OCI-LY1 (cell line): ENCODE measurements at regions not wholly inside any gene's neighbourhood (a gene's known extent, or its start where the extent isn't known, plus 50 kb on each side); places are given as distances from the start of the nearest gene placed in this dataset.
"Not testable (repeated sequence)": the region's sequence is repeated elsewhere in the genome, so short reads cannot be mapped to it uniquely, and the experiment has no call there.

Experiments
- H2AFZ ChIP-seq: fragments of 200-600 bp; sonication (generic), shearing (Covaris generic); 2 replicates; pipeline ENCODE4 v1.6.0; 2014; ENCODE audit warnings: antibody characterized with exemption, mild to moderate bottlenecking, low read length
- H3F3A ChIP-seq: fragments of 200-600 bp; sonication (generic), shearing (Covaris generic); 2 replicates; pipeline ENCODE4 v1.6.0; 2014; ENCODE audit warnings: mild to moderate bottlenecking, antibody characterized with exemption, low read length, moderate library complexity; ENCODE audit not compliant: insufficient read depth
- H3K27ac ChIP-seq: fragments of 200-600 bp; sonication (generic); 2 replicates; pipeline ENCODE4 v1.5.1; 2014; ENCODE audit warnings: low read length, mixed run types, mild to moderate bottlenecking, low read depth; ENCODE audit not compliant: poor library complexity, severe bottlenecking
- H3K27me3 ChIP-seq: fragments of 200-600 bp; sonication (generic); 2 replicates; pipeline ENCODE4 v1.6.0; 2014; ENCODE audit warnings: antibody characterized with exemption, mild to moderate bottlenecking, low read length, moderate library complexity; ENCODE audit not compliant: insufficient read depth
- H3K36me3 ChIP-seq: fragments of 200-600 bp; sonication (generic); 2 replicates; pipeline ENCODE4 v1.6.1; 2014; ENCODE audit warnings: mild to moderate bottlenecking, antibody characterized with exemption, low read length, moderate library complexity, mixed read lengths; ENCODE audit not compliant: insufficient read depth
- H3K4me1 ChIP-seq: fragments of 200-600 bp; sonication (generic); 2 replicates; pipeline ENCODE4 v1.5.1; 2014; ENCODE audit warnings: mild to moderate bottlenecking, low read length, moderate library complexity; ENCODE audit not compliant: insufficient read depth, severe bottlenecking
- H3K4me2 ChIP-seq: fragments of 200-600 bp; sonication (generic), shearing (Covaris generic); 2 replicates; pipeline ENCODE4 v1.6.1; 2014; ENCODE audit warnings: low read length
- H3K4me3 ChIP-seq: fragments of 200-600 bp; sonication (generic); 2 replicates; pipeline ENCODE4 v1.5.1; 2014; ENCODE audit warnings: low read length, low read depth, mild to moderate bottlenecking, mixed read lengths; ENCODE audit not compliant: poor library complexity, severe bottlenecking
- H3K79me2 ChIP-seq: fragments of 200-600 bp; shearing (Covaris generic); 2 replicates; pipeline ENCODE4 v1.6.1; 2016; ENCODE audit warnings: mixed run types, low read length, mixed read lengths; ENCODE audit not compliant: insufficient read depth
- H3K9ac ChIP-seq: fragments of 200-600 bp; sonication (generic), shearing (Covaris generic); 2 replicates; pipeline ENCODE4 v1.6.1; 2014; ENCODE audit warnings: mild to moderate bottlenecking, low read length, mixed read lengths
- H3K9me2 ChIP-seq: fragments of 200-600 bp; sonication (generic), shearing (Covaris generic); 2 replicates; pipeline ENCODE4 v1.6.1; 2014; ENCODE audit warnings: low read depth, mild to moderate bottlenecking, low read length, mixed read lengths
- H3K9me3 ChIP-seq: fragments of 200-600 bp; shearing (Covaris generic); 2 replicates; pipeline ENCODE4 v1.6.1; 2014; ENCODE audit warnings: low read length, mixed read lengths
- H4K20me1 ChIP-seq: fragments of 200-600 bp; sonication (generic), shearing (Covaris generic); 2 replicates; pipeline ENCODE4 v1.6.0; 2016; ENCODE audit warnings: mild to moderate bottlenecking, low read length; ENCODE audit not compliant: insufficient read depth
- CTCF ChIP-seq: fragments of 200-600 bp; sonication (generic), shearing (Covaris generic); IDR thresholded peaks from 2 replicates; pipeline ENCODE4 v1.5.1; 2017; ENCODE audit warnings: mild to moderate bottlenecking, antibody characterized with exemption, low read length, moderate library complexity, mixed read lengths
- EZH2 ChIP-seq: fragments of 200-600 bp; sonication (generic), shearing (Covaris generic); IDR thresholded peaks from 2 replicates; pipeline ENCODE4 v1.8.0; 2017; ENCODE audit warnings: borderline replicate concordance, mixed run types, mild to moderate bottlenecking, antibody characterized with exemption, low read length, moderate library complexity, mixed read lengths

DNA sequence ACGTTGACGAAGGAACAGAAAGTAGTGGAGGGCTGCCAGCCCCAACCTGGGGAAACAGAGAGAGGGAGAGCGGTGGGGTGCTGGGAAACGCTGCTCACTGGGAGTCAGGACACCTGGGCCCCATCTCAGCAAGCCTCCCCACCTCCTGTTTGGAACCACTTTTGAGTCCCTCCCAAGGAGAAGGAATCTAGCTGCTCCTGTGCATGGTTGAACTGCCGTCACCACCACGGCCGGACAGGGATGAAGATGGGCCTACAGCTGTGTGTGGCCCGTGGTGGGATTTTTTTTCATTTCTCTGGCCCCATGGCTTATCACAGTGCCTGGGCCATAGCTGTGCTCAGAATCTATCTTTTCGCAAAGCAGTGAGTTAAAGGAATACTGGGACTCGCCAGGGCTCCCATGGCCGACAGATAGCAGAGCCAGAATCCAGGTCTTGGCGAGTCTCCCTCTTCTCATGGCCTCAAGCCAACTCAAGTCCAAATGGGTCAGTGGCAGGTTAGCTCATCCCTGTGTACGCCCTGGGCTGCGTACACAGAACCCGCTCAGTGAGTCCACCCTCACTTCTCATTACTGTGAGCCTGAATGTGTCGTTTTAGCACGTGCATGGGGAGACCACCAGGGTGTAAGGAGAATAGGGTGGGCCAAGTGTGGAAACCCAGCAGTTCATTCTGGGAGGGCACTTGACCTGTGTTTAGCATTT is 271.2 kb downstream of the FAM43A start:
- peaks cover 16% of the 10 kb centered on the region for H3K27me3 ChIP-seq
- H3K4me1 ChIP-seq, result no peaks in the 10 kb centered on the region
- no peak overlapping the region for H3K4me2 ChIP-seq

GRCh38 chr3:194957743-194958240 is 272.1 kb downstream of the FAM43A start:
- no peaks in the 10 kb centered on the region for H3K36me3 ChIP-seq
- H3K9ac ChIP-seq, result no peak overlapping the region
- no peaks in the 10 kb centered on the region for H3F3A ChIP-seq
- no peaks in the 10 kb centered on the region for H3K4me1 ChIP-seq
- TF ChIP-seq CTCF (no peak), EZH2 (no peak)
- H3K9me3 ChIP-seq, result no peaks in the 10 kb centered on the region
- peaks cover 16% of the 10 kb centered on the region for H3K27me3 ChIP-seq
- no peaks in the 10 kb centered on the region for H3K79me2 ChIP-seq
- no peak overlapping the region for H3K27ac ChIP-seq
- no peak overlapping the region for H2AFZ ChIP-seq
- no peaks in the 10 kb centered on the region for H4K20me1 ChIP-seq
- H3K4me3 ChIP-seq, result no peak overlapping the region
- no peaks in the 10 kb centered on the region for H3K9me2 ChIP-seq
- H3K4me2 ChIP-seq, result no peak overlapping the region

More for the DNA sequence above, 271.2 kb downstream of the FAM43A start:
- H3K9me2 ChIP-seq, result no peaks in the 10 kb centered on the region
- H3K9me3 ChIP-seq, result no peaks in the 10 kb centered on the region
- no peak overlapping the region for H3K9ac ChIP-seq
- H3K4me3 ChIP-seq, result no peak overlapping the region
- no peaks in the 10 kb centered on the region for H4K20me1 ChIP-seq
- no peak for TF ChIP-seq EZH2
- no peak for TF ChIP-seq CTCF
- no peaks in the 10 kb centered on the region for H3F3A ChIP-seq
- H2AFZ ChIP-seq, result no peak overlapping the region
- H3K79me2 ChIP-seq, result no peaks in the 10 kb centered on the region
- H3K27ac ChIP-seq, result no peak overlapping the region
- H3K36me3 ChIP-seq, result no peaks in the 10 kb centered on the region

DNA sequence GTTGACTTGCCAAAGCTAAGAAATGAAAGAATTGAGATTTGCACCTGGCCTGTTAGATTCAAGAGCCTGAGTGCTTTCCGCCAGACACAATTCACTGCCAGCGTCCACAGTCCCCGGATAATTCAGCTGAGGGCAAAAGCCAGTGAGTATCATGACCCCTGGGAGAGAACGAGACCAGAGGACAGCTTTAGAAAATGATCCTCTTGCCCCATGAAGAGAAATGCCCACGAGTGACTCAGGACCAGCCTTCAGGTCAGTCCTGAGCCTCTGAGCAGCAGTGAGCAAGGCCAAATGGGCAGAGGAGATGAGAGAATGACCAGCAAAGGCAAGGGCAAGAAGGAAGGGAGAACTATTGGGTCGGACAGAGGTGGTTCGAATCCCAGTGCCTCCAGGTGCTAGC is 273.5 kb downstream of the FAM43A start:
- H3K4me1 ChIP-seq, result no peaks in the 10 kb centered on the region
- no peak overlapping the region for H3K4me3 ChIP-seq
- H3F3A ChIP-seq, result no peaks in the 10 kb centered on the region
- H3K9ac ChIP-seq, result no peak overlapping the region
- no peaks in the 10 kb centered on the region for H3K9me3 ChIP-seq
- H3K27ac ChIP-seq, result no peak overlapping the region
- no peaks in the 10 kb centered on the region for H3K9me2 ChIP-seq
- no peak for TF ChIP-seq CTCF
- TF ChIP-seq EZH2, result no peak
- no peaks in the 10 kb centered on the region for H4K20me1 ChIP-seq
- no peaks in the 10 kb centered on the region for H3K36me3 ChIP-seq
- H2AFZ ChIP-seq, result no peak overlapping the region
- no peak overlapping the region for H3K4me2 ChIP-seq
- H3K27me3 ChIP-seq, result peaks cover 12% of the 10 kb centered on the region; the same call in 1 of the 2 replicates
- H3K79me2 ChIP-seq, result no peaks in the 10 kb centered on the region

DNA sequence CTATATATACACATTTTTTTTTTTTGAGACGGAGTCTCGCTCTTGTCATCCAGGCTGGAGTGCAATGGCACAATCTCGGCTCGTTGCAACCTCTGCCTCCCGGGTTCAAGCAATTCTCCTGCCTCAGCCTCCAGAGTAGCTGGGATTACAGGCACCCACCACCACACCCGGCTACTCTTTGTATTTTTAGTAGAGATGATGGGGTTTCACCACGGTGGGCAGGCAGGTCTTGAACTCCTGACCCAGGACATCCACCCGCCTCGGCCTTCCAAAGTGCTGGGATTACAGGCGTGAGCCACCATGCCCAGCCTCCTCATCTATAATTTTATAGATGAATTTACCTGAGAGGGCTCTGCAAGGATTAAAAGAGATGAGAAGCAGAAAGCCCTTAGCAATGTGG is 274.0 kb downstream of the FAM43A start:
- H3K36me3 ChIP-seq, H3K27ac ChIP-seq, H3K4me1 ChIP-seq, H3K9me3 ChIP-seq, H4K20me1 ChIP-seq, H3F3A ChIP-seq, H2AFZ ChIP-seq, H3K79me2 ChIP-seq, H3K9ac ChIP-seq, H3K4me2 ChIP-seq, H3K9me2 ChIP-seq, H3K4me3 ChIP-seq: not testable (repeated sequence)
- H3K27me3 ChIP-seq, result peaks cover 12% of the 10 kb centered on the region; the same call in 1 of the 2 replicates
